LNCaP clone FGC (cell line): ENCODE measurements at regions not wholly inside any gene's neighbourhood (a gene's known extent, or its start where the extent isn't known, plus 50 kb on each side); places are given as distances from the start of the nearest gene placed in this dataset.
A peak's percentile ranks its signal among the peaks of the same experiment; 100 is the strongest.

Experiments
- DNase-seq: peaks from one replicate; pipeline ENCODE4 v3.0.0-alpha.2; 2011; ENCODE audit warnings: low read depth
- H3K4me3 ChIP-seq: 2 replicates; pipeline ENCODE4 v1.5.1; 2011; ENCODE audit warnings: mild to moderate bottlenecking, low read depth, low read length, control low read depth
- CTCF ChIP-seq: IDR thresholded peaks from 2 replicates; pipeline ENCODE4 v1.5.1; 2012; ENCODE audit warnings: mild to moderate bottlenecking; ENCODE audit not compliant: control insufficient read depth, insufficient read depth; ENCODE audit errors: extremely low read depth

- TF ChIP-seq CTCF, result no peak
- DNase-seq, result peak; percentile 84
Measured at GRCh38 chr5:52342361-52342760, 445.4 kb upstream of the ITGA1 start.

DNA sequence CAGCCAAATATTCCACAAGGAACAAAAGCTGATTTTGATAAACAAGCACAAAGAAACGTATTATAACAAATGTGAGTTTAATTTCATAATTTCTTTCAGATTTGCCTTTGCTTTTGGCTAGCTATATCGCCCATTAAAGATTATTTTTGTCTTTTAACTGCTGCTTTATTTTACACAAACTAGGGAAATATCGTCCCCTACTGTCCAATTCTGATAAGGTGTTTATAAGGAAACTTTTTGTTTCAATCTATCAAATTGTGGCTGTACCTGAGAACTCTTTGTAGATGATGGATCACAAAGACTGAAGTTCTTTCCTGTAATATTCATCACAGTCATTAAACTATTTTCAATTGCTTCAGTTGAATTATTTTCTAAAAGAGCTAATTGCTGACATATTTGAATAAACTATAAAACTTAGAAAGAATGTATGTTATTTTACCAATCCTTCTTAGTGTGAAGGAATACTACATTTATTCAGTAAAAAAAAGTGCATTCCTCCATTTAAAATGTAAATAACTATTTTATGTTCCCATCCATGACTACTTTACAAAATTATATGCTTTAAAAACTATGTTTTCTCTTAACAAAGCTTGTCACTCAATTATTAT, 431.3 kb upstream of the ITGA1 start:
- H3K4me3 ChIP-seq, result no peak overlapping the region
- DNase-seq, result peak; percentile 8
- peak; percentile 80 for TF ChIP-seq CTCF

More at GRCh38 chr5:52342361-52342760, 445.4 kb upstream of the ITGA1 start:
- no peak overlapping the region for H3K4me3 ChIP-seq

GRCh38 chr5:52359261-52359660, 428.5 kb upstream of the ITGA1 start:
- no peak for DNase-seq
- H3K4me3 ChIP-seq, result no peak overlapping the region
- no peak for TF ChIP-seq CTCF

DNA sequence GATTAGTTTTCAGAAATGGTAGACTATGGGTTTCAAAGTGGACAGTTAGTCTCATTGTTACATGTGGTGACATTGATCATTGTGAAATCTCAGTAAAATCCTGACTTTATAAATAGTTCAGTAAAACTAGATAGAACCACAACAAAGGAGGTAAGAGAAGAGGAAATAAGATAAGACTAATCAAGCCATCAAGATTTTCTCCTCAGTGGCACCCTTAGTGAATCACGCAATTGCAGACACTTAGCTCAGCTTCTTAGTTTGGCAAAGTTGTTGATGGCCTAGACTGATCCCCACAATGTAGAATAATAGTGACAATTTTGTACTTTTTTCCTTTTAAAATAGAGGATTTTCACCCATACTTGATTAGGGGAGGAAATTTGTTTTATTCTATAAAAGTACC, 426.7 kb upstream of the ITGA1 start:
- no peak for TF ChIP-seq CTCF
- no peak overlapping the region for H3K4me3 ChIP-seq
- no peak for DNase-seq

GRCh38 chr5:52374286-52374685, 413.4 kb upstream of the ITGA1 start:
- no peak overlapping the region for H3K4me3 ChIP-seq
- no peak for DNase-seq
- TF ChIP-seq CTCF, result no peak

- no peak for DNase-seq
- no peak overlapping the region for H3K4me3 ChIP-seq
- TF ChIP-seq CTCF, result no peak
Measured at GRCh38 chr5:52375969-52376368, 411.7 kb upstream of the ITGA1 start.

- TF ChIP-seq CTCF, result no peak
- no peak overlapping the region for H3K4me3 ChIP-seq
- no peak for DNase-seq
Measured at GRCh38 chr5:52376592-52376991, 411.1 kb upstream of the ITGA1 start.
